H1 (cell line): ENCODE measurements at regions not wholly inside any gene's neighbourhood (a gene's known extent, or its start where the extent isn't known, plus 50 kb on each side); places are given as distances from the start of the nearest gene placed in this dataset.

Experiments
- CEBPB ChIP-seq: IDR thresholded peaks from 2 replicates; pipeline ENCODE4 v1.6.1; 2012; ENCODE audit warnings: low read depth, low read length
- EGR1 ChIP-seq: IDR thresholded peaks from 2 replicates; pipeline ENCODE4 v1.6.1; 2011; ENCODE audit warnings: low read depth, low read length, borderline replicate concordance
- EP300 ChIP-seq, 2 experiments: IDR thresholded peaks; 1 replicate in 1 of 2; 2 replicates in 1 of 2; pipeline ENCODE4 v1.6.1; 2011 to 2012; ENCODE audit warnings: low read depth in 2 of 2, low read length in 2 of 2, mild to moderate bottlenecking in 2 of 2, borderline replicate concordance in 1 of 2, inconsistent platforms in 1 of 2, moderate library complexity in 1 of 2
- EZH2 ChIP-seq: fragments of 200-600 bp; sonication (generic); IDR thresholded peaks from 2 replicates; pipeline ENCODE4 v1.7.1; 2012; ENCODE audit warnings: low read depth, mild to moderate bottlenecking, moderate library complexity, low read length, inconsistent platforms; ENCODE audit not compliant: severe bottlenecking
- KDM1A ChIP-seq: fragments of 200-600, 300-600 bp; sonication (generic); IDR thresholded peaks from 2 replicates; pipeline ENCODE4 v1.7.1; 2016; ENCODE audit warnings: mild to moderate bottlenecking, low read length, borderline replicate concordance
- POLR2A ChIP-seq, 2 experiments: IDR thresholded peaks; 1 replicate in 1 of 2; 2 replicates in 1 of 2; pipeline ENCODE4 v1.6.1; 2011; ENCODE audit warnings: low read depth in 2 of 2, low read length in 2 of 2, mild to moderate bottlenecking in 2 of 2; ENCODE audit errors: control extremely low read depth in 1 of 2
- TF ChIP-seq, protein P1 (sequence below), 3 experiments: IDR thresholded peaks; 1 replicate in 2 of 3; 2 replicates in 1 of 3; pipeline versions ENCODE4 v1.5.1 to v1.6.1; 2011; ENCODE audit warnings: low read length in 3 of 3, mild to moderate bottlenecking in 3 of 3, inconsistent platforms in 2 of 3, low read depth in 1 of 3, moderate library complexity in 1 of 3; ENCODE audit not compliant: insufficient read depth in 1 of 3; ENCODE audit errors: control extremely low read depth in 1 of 3

DNA sequence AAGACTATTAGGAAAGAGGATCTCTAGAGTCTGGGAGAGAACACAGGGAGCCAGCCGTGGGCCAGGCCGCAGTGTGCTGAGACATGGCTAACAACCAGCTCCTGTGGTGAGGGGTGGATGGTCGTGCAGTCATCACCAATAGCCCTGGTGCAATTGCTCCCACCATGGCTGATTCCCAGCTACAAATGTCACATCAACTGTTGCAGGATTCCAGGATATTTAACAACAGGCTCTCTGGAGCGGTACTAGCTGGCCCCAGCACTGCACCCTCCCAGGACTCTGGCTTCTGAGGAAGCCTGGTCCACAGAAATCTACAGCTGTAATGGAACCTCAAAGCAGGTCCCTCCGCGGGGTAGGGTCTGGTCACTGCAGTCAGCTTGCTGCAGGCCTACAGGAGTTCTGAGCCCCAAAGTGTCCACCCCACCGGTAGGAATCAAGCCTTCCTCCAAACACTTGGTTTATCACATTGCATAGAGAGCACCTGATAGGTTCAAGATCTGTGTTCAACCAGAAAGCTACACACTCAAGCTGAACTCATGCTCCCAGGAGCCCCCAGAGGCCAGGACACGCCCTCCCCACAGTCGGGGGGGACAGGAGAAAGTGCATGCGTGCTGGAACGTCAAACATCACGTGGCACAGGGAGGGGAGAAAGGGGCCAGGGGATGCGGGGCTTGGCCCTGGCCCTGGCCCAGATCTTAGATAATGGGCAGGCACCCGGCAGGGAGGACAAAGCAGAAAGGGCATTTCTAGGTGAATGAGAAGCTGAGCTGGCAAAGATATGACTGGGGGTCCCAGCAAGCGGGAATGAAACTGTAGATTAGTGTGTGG lies 609.0 kb downstream of the TBC1D22A start:
- TF ChIP-seq, protein P1, sequence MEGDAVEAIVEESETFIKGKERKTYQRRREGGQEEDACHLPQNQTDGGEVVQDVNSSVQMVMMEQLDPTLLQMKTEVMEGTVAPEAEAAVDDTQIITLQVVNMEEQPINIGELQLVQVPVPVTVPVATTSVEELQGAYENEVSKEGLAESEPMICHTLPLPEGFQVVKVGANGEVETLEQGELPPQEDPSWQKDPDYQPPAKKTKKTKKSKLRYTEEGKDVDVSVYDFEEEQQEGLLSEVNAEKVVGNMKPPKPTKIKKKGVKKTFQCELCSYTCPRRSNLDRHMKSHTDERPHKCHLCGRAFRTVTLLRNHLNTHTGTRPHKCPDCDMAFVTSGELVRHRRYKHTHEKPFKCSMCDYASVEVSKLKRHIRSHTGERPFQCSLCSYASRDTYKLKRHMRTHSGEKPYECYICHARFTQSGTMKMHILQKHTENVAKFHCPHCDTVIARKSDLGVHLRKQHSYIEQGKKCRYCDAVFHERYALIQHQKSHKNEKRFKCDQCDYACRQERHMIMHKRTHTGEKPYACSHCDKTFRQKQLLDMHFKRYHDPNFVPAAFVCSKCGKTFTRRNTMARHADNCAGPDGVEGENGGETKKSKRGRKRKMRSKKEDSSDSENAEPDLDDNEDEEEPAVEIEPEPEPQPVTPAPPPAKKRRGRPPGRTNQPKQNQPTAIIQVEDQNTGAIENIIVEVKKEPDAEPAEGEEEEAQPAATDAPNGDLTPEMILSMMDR (IDR thresholded peaks at IDR 0.05; ENCODE audit: control extremely low read depth in 1 of 3, insufficient read depth in 1 of 3, low read depth in 1 of 3, low read length in 3 of 3): no peak
- TF ChIP-seq EP300 (IDR thresholded peaks at IDR 0.05; ENCODE audit: borderline replicate concordance in 1 of 2, low read depth in 2 of 2, low read length in 2 of 2) (no peak), CEBPB (no peak), POLR2A (IDR thresholded peaks at IDR 0.05; ENCODE audit: control extremely low read depth in 1 of 2, low read depth in 2 of 2, low read length in 2 of 2) (no peak), EGR1 (no peak), KDM1A (no peak), EZH2 (no peak)
